ENCODE measurements at regions not wholly inside any gene's neighbourhood (a gene's known extent, or its start where the extent isn't known, plus 50 kb on each side); places are given as distances from the start of the nearest gene placed in this dataset.
"Not testable (repeated sequence)": the region's sequence is repeated elsewhere in the genome, so short reads cannot be mapped to it uniquely, and the experiment has no call there.

DNA sequence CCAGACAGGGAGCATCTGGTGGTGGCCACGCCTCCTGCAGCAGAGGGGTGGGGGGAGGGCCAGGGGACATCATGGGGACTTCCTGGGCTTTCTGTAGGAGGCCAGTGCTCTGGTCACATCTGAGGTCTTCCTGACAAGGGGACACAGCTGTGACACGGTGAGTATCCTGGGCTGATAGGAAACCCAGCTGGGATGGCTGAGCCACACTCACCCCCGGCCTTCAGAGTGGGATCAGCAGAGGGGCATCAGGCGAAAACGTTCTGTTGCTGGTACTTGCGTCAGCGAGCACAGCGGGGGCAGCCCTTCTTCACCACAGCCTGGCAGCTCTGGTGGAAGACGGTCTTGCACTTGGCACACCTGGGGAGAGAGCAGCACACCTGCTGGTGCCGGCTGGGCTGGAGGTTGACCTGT lies 122.9 kb upstream of the SMURF2 start:
- DNase-seq (ENCODE audit: low read depth): no peak

DNA sequence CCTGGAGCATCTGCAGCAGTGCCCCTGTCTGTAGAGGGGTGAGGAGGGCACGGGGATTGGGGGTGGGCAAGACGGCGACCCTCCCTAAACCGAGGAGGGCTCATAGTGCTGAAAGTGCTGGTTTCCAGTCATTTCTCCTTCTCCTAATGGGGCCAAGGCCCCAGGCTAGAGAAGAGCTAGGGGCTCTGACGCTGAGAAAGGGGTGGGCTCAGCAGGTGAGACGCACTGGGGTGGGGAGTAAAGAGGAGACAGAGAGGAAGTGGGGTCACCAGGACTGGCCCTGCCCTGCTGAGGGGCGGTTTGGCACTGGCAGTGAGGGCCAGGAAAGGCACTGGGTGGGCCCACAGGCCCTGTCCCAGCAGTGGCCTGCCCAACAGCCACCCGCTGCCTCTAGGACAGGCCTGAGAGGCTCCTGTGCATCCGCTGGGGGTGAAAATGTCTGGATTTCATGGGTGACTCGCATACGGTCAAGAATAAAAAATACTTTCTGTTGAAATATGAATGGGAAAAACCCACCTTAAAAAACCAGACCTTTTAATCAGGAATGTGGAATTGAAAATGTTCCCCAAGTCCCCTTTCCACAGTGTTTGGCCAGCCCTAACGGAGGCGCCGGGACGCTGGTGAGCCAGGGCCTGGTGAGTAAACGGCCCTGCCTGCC lies 122.4 kb upstream of the SMURF2 start:
- DNase-seq (ENCODE audit: low read depth): no peak

DNA sequence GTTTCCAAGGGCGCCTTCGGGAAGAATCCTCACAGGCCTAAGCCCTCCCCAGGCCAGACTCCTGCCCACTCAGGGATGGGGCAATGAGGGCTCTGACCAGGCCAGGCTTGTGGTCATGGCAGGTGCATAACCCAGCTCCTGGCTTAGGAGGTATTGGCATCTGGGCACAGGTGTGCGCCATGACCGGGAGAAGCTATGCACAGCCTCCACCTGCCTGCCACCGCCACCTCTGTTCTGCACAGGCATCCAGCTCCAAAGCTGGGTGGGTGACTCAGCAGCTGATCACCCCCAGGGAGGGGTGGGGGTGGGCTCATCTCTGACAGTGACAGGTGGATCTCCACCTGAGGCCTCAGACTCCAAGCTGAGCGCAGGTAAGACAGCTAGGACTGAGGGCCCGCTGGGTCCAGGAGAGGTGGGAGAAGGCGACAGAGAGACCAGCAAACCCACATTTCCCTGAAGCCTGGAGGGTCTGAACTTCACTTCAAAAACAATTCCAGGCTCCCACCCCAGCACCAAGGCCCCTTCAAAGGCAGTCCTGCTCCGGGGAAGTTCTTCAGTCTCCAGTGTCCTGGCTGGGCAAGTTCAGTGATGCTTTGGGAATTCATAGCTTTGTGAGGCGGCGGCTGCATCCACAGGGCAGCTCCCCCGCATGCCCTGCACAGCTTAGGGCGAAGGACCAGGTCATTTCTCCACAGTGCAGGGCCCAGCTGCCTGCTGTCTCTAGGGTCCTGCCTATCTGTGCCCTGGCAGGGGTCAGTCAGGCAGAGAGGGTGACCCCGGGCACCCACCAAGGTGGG lies 121.6 kb upstream of the SMURF2 start:
- DNase-seq (ENCODE audit: low read depth): no peak

DNA sequence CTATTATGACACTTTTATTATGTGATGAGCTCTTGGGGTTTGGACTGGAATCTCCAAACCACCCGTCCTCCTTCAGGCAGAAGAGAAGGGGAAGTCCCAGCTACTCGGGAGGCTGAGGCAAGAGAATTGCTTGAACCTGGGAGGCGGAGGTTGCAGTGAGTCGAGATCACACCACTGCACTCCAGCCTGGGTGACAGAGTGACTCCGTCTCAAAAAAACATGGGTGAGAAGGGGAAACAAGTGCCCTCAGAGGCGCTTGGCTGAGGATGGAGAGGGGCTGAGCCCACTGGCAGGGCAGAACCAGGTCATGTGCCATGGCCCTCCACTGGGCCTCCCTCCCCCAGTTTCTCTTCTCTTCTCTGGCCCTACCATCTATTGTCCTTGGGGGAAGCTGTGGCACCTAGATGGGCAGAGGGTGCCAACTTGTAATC lies 120.9 kb upstream of the SMURF2 start:
- no peak for DNase-seq (ENCODE audit: low read depth)

DNA sequence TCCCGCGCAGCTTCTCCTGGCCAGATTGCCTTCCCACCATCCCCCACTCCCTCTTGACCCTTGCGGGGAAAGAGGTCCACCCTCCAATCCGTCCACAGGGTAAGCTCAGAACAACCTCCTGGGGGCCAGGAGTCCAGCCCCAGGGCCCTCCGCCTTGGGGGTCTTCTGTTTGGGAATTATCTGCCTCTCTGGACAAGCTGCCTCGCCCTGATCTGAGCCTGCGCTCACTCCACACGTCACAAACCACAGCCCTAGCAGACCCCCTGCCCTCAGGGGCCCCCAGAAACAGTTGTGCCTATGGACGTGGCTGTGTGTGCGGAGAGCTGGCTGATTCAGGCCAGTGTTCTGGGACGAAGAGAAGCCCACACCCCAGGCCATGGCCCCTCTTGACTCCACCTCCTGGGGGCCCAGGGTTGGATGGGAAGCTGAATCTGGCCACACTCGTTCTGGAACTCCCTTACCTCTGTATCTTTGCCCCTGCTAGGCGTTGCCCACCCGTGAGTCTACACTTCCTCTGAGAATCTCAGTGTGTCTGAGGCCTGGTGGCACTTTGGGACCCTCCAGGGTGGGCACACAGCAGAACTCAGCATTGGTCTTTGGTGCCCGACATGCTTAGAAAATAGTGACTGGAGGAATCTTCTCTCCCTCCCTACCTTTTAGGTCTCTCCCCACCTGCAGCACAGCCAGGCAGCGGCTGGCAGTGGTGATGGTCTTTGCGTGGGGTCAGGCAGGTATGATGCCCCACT lies 119.9 kb upstream of the SMURF2 start:
- no peak for DNase-seq (ENCODE audit: low read depth)

DNA sequence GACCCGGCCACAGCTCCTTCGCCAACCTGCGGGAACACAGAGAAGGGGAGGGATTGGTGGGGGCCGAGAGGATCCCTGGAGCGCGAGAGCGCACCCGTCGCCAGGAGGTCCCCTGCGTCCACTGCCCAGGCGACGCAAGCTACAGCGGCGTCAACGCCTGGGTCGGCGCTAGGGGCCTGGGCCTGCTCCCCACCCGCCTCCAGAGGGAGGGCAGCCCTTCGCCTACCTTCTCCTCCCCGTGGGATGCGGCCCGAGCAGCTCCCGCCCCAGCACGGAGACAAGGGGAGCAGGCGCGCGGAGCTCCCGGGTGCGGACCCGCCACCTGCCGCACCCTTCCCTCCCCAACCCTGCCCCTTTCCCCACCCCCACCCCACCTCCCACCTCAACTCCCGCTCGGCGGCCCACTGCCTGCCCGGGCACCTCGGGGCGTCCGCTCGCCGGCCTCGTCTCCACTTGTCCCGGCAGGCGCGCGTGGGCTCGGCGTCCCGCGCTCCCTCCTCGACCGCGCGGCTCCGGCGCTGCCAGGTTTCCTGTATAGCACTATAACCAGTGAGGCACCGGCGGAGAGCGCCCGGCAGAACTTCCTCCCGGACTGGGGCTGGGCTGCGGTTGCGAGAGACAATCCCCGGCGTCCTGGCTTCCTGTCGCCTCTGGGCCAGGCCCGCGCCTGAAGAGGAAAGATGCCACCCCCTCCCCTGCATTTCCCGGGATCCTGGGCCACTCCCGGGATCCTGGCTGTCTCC lies 119.1 kb upstream of the SMURF2 start:
- DNase-seq (ENCODE audit: low read depth): no peak

DNA sequence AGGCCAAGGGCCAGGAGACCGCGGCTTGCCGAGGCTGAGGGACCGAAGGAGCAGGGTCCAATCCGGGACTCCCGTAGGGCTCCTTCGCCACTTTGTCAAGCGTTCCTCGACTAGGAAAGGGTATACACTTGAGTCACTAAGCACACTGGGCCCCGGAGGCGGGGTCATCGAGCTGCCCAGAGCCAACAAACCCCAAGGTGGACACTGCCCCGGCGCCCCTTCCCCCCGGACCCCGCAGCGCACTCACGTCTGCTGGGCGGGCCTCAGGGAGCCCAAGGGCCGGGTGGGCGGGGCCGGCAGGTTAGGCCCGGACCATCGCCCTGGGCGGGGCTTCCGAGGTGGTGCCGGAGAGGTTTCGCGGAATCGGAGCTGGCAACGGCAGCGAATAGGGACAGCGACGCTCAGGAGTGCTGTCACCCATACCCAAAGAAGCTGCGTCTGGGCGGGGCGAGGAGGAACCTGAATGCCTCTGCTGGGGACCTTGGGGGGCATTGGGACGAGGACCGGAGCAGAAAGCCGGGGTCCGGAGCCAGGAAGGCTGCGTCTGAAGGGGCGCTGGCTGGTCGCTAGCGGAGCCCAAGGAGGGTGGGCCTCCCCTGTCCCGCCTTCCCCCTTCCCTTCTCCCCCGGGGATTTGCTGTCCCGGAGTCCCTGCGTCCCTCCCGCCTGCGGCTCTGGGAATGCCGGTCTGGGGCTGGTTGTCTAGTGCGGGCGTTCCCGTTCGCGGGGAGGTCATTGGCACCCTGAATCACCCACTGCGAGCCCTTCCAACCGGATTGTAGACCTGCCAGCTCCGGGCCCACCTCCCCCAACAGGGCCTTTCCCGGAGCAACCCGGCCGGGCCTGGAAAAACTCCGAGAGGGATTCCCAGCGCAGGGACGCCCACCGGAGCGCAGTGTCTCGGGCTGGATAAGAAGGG lies 118.2 kb upstream of the SMURF2 start:
- DNase-seq (ENCODE audit: low read depth): no peak

DNA sequence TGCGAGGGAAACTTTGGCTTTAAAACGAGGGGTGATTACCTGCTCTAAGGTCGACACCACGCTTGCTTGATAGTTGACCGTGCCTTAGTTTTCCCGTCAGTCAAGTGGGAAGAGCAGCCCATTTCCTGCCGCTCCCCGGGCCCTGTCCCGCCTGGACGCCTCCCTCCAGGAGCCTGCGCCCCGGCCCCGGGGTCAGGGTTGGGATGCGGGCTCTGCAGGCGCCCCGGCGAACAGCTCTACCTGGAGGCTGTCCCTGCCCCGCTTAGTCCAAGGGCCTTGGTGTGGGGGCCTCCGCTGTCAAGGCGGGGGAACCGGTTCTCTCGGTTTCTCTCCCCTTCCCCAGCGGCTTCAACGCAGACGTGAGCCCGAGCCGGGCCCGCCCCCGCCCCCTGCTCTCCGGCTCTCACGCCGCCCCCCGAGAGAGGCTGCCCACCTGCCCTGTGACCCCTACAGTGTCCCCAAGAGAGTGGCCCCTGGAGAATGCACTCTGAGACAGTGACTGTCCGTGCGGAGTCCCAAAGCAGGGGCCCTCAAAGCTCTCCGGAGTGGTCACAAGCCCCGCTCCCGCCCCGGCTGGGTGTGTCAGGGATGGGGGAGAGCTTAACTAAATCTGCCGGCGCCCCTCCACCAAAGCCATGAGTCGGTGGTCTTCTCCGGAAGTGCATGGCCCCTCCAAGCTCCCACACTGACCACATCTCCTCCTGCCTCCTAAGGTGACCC lies 117.4 kb upstream of the SMURF2 start:
- no peak for DNase-seq (ENCODE audit: low read depth)

DNA sequence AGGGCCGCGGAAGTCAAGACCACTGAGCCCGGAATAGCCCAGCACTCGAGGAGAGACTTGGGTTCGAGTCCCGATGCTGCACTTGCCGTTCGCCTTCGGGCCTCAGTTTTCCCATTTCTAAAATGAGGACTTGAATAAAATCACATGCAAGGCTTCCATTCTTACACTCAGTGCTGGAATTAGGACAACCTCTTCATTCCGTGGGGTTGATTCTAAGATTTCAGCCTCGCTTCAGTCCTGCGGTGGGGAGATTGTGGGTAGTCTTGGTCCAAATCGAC lies 116.9 kb upstream of the SMURF2 start:
- DNase-seq (ENCODE audit: low read depth): not testable (repeated sequence)

DNA sequence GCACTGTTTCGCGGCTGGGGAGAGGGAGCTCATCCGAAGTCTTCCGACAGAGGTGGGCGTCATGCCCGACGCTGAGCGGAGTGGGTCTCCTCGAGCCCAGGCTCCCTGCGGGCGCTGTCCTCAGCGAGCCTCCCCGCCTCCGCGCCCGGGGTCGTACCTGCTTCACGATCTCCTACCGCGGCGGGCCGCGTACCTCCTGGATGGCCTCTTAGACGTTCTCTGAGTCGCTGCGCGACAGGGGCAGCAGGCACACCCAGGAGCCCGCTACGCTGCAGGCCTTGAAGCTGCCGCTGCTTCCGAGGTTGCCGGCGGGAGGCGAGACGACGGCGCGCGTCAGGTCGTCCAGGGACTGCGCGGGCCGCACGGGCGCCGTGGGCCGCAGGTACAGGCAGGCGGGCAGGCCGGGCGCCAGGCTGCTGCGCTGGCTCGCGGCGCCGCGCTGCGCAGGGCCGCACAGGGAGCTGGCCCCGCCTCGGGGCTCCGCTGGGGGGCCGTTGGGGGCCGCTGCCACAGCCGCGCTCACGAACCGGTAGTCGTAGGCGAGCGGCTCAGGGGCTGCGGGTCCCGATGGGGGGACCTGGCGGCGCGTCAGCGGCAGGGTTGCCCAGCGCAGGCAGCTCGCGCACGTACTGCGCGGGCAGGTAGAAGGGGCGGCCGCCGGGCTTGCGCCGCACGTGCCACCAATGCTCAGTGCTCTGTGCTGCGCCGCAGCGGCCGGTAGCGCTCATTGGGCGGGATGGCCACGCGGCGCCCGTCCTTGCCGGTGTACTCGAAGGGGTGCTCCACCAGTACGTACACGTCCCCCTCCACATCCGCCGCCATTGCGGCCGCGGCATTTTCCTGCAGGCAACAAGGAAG lies 116.4 kb upstream of the SMURF2 start:
- DNase-seq (ENCODE audit: low read depth): no peak

DNA sequence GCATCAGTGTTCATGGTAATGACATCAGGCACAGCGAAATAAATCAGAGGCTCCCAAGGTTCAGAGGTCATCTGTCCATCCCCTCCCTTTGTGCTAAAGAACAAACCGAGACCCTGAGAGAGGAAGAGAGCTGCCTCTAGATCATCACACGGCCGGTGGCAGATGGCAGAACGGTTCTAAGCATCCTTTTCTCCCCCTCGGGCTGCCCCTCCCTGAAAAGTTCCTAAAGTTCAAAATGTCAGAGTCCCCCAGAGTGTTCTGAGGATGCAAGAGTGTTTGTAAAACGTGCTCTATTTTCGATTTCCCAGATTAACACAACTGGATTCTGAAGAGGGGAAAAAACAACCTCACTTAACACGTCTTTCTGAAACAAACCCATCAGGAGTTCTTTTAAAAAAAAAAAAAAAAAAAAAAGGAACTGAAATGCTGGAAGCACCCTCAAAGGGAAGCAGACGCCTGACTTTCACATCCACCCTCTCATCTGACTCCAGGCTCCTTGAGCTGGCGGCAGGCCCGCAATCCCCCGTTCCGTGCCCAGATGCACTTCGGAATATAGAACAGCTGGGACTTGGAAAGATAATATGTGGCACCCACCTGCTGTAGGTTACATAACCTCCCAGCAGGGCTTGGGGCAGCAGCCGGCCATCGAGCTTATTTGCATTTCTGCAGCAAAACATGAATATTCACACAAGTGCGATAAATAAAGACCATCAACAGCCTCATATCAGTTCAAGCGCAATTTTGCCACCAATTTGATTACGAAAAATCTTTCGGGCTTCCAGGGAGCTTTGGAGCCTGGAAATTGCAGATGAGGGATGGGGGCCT lies 115.5 kb upstream of the SMURF2 start:
- DNase-seq (ENCODE audit: low read depth): no peak

DNA sequence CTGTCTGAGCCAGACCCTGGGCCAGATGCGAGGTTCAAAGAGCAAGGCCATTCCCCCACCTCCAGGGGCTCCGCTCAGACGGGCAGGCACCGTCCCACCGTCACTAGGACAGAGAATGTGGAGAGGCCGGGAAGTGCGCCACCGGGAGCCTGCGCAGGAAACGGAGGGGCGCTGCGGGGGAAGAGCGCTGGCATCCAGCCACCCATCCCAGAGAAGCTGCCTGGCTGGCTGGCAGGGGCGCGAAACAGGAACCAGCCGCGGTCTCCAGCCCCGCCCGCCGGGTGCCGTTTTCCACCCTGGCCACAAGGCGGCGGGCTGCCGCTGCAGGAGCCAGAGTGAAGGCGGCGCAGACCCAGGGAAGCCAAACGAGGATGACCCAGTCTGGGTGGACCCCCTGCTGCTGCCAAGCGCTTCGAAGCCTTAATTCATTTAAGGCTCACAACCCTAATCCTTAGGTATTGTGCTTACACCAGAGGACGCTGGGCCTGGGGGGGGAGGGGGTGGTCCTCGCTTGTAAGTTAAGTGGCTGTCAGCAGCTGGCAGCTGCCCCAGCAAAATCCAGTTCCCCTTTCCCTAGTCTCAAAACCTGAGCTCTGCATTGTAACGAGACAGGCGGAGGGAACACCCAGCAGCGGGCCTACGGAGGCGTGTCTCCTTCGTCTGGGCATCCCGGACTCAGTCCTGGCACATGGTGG lies 114.8 kb upstream of the SMURF2 start:
- DNase-seq (ENCODE audit: low read depth): peak; percentile 31

DNA sequence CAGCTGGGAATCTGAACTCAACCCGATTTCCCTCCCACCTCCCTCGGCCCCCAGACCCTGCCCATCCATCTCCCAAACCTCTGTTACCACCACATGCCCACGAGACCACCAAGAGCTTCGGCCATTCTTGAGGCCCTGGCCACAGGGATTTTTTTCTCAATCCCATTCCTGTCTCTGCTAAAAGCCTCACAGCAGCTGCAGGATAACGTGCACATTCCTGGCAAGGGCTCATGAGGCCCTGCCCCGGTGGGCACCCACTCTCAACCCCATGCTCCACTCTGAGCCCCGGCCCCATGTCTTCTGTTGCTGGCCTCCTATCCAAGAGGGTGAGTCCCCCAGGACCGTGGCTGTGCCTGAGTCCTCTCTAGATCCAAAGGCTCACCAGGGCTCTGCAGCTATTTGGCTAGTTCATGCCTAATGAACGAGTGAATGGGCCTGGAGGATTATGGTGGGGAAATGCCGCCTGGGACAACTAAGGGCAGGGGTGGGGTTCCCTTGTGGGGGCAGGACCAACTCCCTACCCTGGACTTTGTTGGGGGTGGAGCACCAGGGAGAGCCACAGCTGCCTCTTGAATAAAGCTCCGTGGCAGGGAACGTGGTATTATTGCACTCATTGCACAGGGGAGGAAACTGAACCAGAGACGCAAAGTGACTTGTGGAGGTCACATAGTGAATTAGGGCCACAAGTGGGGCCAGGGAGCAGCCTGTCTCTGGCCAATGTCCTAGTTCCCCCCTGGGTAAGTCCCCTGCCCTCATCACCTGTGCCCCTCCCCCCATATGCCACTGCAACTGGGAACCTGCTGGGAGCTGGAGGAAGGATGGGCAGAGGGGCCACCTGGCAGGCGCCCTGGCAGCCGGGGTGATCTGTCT lies 113.8 kb upstream of the SMURF2 start:
- DNase-seq (ENCODE audit: low read depth): no peak

DNA sequence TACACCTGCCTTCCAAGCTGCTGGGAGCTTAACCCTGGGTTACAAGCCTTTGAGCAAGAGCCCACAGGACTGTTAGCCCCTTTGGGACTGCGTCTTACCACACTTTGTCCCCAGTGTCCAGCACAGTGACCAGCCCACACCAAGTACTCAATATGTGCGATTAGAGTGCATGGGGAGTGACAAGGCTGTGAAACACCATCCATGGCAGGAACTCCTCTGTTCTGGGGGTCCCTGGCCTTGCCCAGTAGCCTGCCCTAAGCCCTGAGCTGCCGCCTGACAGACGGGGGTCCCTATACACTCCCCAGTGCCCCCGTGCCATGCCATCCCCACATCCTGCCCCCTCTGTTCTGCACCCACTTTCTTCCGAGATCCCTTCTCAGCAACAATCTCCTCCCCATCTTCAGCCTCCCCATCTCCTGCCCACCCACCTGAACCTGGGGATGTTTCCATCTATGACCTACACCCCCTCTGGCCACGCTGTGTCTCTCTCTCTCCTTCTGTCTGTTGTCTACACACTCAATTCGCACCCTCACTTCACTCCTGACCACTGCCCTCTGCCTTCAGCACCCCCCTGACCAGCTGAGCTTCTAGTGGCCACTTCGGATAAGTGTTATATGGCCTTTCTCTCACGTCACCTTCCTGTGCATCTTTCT lies 112.9 kb upstream of the SMURF2 start:
- no peak for DNase-seq (ENCODE audit: low read depth)

DNA sequence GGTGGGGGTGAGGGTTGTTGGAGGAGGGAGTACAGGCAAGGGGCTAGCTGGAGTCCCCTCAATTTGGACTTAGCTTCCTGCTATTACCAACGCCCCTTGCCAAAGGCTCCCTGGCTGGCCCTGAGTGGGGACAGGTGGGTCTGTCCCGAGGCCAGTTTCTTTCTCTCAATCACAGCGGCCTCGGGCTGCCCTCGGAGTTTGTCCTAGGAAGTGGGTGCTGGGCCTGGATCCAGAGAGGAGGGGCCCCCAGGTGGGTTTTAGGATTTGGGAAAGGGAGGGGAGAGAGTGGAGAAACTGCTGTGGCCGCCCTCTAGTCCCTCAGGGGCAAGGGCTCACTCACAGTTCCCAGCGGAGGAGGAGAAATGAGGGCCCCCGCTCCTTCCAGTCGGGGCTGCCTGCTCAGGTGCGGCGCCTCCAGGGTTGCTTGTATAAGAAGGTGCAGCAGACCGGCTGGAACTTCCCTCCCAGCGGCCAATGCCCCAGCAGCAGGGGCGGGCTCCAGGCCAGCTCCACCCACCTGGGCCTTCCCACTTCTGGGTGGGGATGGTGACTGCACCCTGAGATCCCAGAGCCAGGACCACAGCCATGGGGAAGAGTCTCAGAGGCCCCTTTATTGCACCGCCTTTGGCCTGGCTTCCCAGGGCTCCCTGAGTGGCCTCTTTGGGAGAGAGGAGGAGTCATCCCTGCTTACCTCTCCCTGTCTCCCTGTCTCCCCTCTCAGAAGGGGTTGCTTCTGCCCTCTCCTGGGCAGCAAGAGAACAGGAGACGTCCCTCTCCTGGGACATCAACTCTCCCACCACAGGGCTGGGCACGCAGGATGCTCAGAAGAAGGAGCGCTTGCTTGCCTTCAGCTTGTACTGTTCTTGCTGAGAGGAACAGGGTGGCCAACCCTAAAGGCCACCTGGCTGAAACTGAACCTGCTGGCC lies 112.0 kb upstream of the SMURF2 start:
- no peak for DNase-seq (ENCODE audit: low read depth)

Measured in forelimb muscle (tissue), 1 donor.